WTC11 (cell line): ENCODE measurements at regions not wholly inside any gene's neighbourhood (a gene's known extent, or its start where the extent isn't known, plus 50 kb on each side); places are given as distances from the start of the nearest gene placed in this dataset.

Experiments
- ATAC-seq: fragments of 200-7000 bp; cut with Tn5 transposase; 2 replicates; pipeline ENCODE4 v1.10.0; 2021; ENCODE audit warnings: mild to moderate bottlenecking, moderate library complexity
- CTCF ChIA-PET: fragments of 300-600 bp; sonication (Branson Sonifier 250); formaldehyde crosslinking; loops from one replicate; lab custom pipeline; 2021; ENCODE audit warnings: antibody characterized with exemption; lab: Charles Lee
- POLR2A ChIA-PET: fragments of 350-600 bp; sonication (Branson Sonifier 250); formaldehyde crosslinking; loops from one replicate; lab custom pipeline; 2021; ENCODE audit warnings: antibody characterized with exemption; lab: Charles Lee
- DNase-seq: peaks from one replicate; pipeline ENCODE4 v3.0.0; 2021; ENCODE audit warnings: low spot score
- H3K27ac Mint-ChIP-seq: 2 replicates; pipeline ENCODE4 v1.8.0; 2021; ENCODE audit warnings: mixed read lengths
- H3K27me3 Mint-ChIP-seq: 2 replicates; pipeline ENCODE4 v1.8.0; 2021; ENCODE audit warnings: low read depth, mild to moderate bottlenecking, moderate library complexity, mixed read lengths
- H3K36me3 Mint-ChIP-seq: 2 replicates; pipeline ENCODE4 v1.8.0; 2021; ENCODE audit warnings: mixed read lengths
- H3K4me1 Mint-ChIP-seq: 2 replicates; pipeline ENCODE4 v1.8.0; 2022; ENCODE audit warnings: mixed read lengths
- H3K4me3 Mint-ChIP-seq: 2 replicates; pipeline ENCODE4 v1.8.0; 2021; ENCODE audit warnings: mild to moderate bottlenecking, moderate library complexity, mixed read lengths
- H3K9me3 Mint-ChIP-seq: 2 replicates; pipeline ENCODE4 v1.8.0; 2021; ENCODE audit warnings: mixed read lengths
- ATF1 ChIP-seq: sonication (generic); formaldehyde crosslinking; IDR thresholded peaks from 2 replicates; pipeline ENCODE4 v1.8.1; 2023; ENCODE audit warnings: mild to moderate bottlenecking, moderate library complexity, missing genetic modification reagents
- CBFB ChIP-seq: sonication (generic); formaldehyde crosslinking; IDR thresholded peaks from 2 replicates; pipeline ENCODE4 v1.8.1; 2022; ENCODE audit warnings: mild to moderate bottlenecking, low read depth, missing genetic modification reagents
- E2F1 ChIP-seq: sonication (generic); formaldehyde crosslinking; IDR thresholded peaks from 2 replicates; pipeline ENCODE4 v1.8.0; 2022; ENCODE audit warnings: mild to moderate bottlenecking, missing genetic modification reagents
- FOXJ3 ChIP-seq: sonication (generic); formaldehyde crosslinking; IDR thresholded peaks from 2 replicates; pipeline ENCODE4 v1.9.0; 2021; ENCODE audit warnings: missing genetic modification reagents, mild to moderate bottlenecking, borderline replicate concordance
- FOXP4 ChIP-seq: sonication (generic); formaldehyde crosslinking; IDR thresholded peaks from 2 replicates; pipeline ENCODE4 v1.8.0; 2022; ENCODE audit warnings: mild to moderate bottlenecking, missing genetic modification reagents
- HMGA2 ChIP-seq: fragments of 250-450 bp; sonication (Bioruptor Pico); IDR thresholded peaks from 2 replicates; pipeline ENCODE4 v1.4.0; 2021; ENCODE audit warnings: mild to moderate bottlenecking, moderate library complexity
- JAZF1 ChIP-seq: fragments of 250-450 bp; sonication (Bioruptor Pico); IDR thresholded peaks from 2 replicates; pipeline ENCODE4 v1.9.0; 2021; ENCODE audit warnings: moderate library complexity, mild to moderate bottlenecking, inconsistent platforms
- NR2C2 ChIP-seq: sonication (generic); formaldehyde crosslinking; IDR thresholded peaks from 2 replicates; pipeline ENCODE4 v1.8.0; 2022; ENCODE audit warnings: mild to moderate bottlenecking, missing genetic modification reagents
- NR3C1 ChIP-seq: sonication (generic); formaldehyde crosslinking; conservative IDR thresholded peaks from 2 replicates; pipeline ENCODE4 v1.8.1; 2023; ENCODE audit warnings: low read depth, mild to moderate bottlenecking, missing genetic modification reagents
- PRDM15 ChIP-seq: sonication (generic); formaldehyde crosslinking; IDR thresholded peaks from 2 replicates; pipeline ENCODE4 v1.8.0; 2022; ENCODE audit warnings: missing genetic modification reagents
- ZNF232 ChIP-seq: sonication (generic); formaldehyde crosslinking; IDR thresholded peaks from 2 replicates; pipeline ENCODE4 v1.8.0; 2022; ENCODE audit warnings: mild to moderate bottlenecking, missing genetic modification reagents
- ZNF425 ChIP-seq: fragments of 250-450 bp; sonication (Bioruptor Pico); conservative IDR thresholded peaks from 2 replicates; pipeline ENCODE4 v1.9.0; 2021; ENCODE audit warnings: mild to moderate bottlenecking
- ZNF671 ChIP-seq: fragments of 250-450 bp; sonication (Bioruptor Pico); IDR thresholded peaks from 2 replicates; pipeline ENCODE4 v1.8.0; 2021; ENCODE audit warnings: mild to moderate bottlenecking
- TF ChIP-seq, protein P1 (sequence below): sonication (generic); formaldehyde crosslinking; IDR thresholded peaks from 2 replicates; pipeline ENCODE4 v1.8.1; 2023; ENCODE audit warnings: mild to moderate bottlenecking, missing genetic modification reagents, borderline replicate concordance
- TF ChIP-seq, protein P2 (sequence below): sonication (generic); formaldehyde crosslinking; IDR thresholded peaks from 2 replicates; pipeline ENCODE4 v1.8.0; 2022; ENCODE audit warnings: mild to moderate bottlenecking, missing genetic modification reagents
- TF ChIP-seq, protein P3 (sequence below): sonication (generic); formaldehyde crosslinking; IDR thresholded peaks from 2 replicates; pipeline ENCODE4 v1.8.0; 2023; ENCODE audit warnings: missing genetic modification reagents, mild to moderate bottlenecking, borderline replicate concordance
- TF ChIP-seq, protein P4 (sequence below): fragments of 200-600 bp; IDR thresholded peaks from 2 replicates; pipeline ENCODE4 v1.8.0; 2022; ENCODE audit warnings: antibody characterized with exemption

- no peaks in the 10 kb centered on the region for H3K4me1 Mint-ChIP-seq
- ChIA-PET POLR2A (no interaction called here), CTCF (no interaction called here)
Measured at GRCh38 chr3:163644172-163644571, 1434.1 kb downstream of the SI start.

More at GRCh38 chr3:163644172-163644571, 1434.1 kb downstream of the SI start:
- ATAC-seq (no peak), DNase-seq (no peak)
- H3K4me3 Mint-ChIP-seq, result no peak overlapping the region
- H3K9me3 Mint-ChIP-seq, result peaks cover 22% of the 10 kb centered on the region
- peaks cover 3% of the 10 kb centered on the region; the same call in 1 of the 2 replicates for H3K36me3 Mint-ChIP-seq
- no peak overlapping the region for H3K27ac Mint-ChIP-seq
- no peaks in the 10 kb centered on the region for H3K27me3 Mint-ChIP-seq
- TF ChIP-seq NR3C1 (CRISPR knock-in tag), result no peak
- TF ChIP-seq, protein P1, sequence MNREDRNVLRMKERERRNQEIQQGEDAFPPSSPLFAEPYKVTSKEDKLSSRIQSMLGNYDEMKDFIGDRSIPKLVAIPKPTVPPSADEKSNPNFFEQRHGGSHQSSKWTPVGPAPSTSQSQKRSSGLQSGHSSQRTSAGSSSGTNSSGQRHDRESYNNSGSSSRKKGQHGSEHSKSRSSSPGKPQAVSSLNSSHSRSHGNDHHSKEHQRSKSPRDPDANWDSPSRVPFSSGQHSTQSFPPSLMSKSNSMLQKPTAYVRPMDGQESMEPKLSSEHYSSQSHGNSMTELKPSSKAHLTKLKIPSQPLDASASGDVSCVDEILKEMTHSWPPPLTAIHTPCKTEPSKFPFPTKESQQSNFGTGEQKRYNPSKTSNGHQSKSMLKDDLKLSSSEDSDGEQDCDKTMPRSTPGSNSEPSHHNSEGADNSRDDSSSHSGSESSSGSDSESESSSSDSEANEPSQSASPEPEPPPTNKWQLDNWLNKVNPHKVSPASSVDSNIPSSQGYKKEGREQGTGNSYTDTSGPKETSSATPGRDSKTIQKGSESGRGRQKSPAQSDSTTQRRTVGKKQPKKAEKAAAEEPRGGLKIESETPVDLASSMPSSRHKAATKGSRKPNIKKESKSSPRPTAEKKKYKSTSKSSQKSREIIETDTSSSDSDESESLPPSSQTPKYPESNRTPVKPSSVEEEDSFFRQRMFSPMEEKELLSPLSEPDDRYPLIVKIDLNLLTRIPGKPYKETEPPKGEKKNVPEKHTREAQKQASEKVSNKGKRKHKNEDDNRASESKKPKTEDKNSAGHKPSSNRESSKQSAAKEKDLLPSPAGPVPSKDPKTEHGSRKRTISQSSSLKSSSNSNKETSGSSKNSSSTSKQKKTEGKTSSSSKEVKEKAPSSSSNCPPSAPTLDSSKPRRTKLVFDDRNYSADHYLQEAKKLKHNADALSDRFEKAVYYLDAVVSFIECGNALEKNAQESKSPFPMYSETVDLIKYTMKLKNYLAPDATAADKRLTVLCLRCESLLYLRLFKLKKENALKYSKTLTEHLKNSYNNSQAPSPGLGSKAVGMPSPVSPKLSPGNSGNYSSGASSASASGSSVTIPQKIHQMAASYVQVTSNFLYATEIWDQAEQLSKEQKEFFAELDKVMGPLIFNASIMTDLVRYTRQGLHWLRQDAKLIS (CRISPR knock-in tag), result no peak
- TF ChIP-seq FOXP4 (CRISPR knock-in tag), result no peak
- TF ChIP-seq, protein P2, sequence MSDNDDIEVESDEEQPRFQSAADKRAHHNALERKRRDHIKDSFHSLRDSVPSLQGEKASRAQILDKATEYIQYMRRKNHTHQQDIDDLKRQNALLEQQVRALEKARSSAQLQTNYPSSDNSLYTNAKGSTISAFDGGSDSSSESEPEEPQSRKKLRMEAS, result no peak
- TF ChIP-seq, protein P3, sequence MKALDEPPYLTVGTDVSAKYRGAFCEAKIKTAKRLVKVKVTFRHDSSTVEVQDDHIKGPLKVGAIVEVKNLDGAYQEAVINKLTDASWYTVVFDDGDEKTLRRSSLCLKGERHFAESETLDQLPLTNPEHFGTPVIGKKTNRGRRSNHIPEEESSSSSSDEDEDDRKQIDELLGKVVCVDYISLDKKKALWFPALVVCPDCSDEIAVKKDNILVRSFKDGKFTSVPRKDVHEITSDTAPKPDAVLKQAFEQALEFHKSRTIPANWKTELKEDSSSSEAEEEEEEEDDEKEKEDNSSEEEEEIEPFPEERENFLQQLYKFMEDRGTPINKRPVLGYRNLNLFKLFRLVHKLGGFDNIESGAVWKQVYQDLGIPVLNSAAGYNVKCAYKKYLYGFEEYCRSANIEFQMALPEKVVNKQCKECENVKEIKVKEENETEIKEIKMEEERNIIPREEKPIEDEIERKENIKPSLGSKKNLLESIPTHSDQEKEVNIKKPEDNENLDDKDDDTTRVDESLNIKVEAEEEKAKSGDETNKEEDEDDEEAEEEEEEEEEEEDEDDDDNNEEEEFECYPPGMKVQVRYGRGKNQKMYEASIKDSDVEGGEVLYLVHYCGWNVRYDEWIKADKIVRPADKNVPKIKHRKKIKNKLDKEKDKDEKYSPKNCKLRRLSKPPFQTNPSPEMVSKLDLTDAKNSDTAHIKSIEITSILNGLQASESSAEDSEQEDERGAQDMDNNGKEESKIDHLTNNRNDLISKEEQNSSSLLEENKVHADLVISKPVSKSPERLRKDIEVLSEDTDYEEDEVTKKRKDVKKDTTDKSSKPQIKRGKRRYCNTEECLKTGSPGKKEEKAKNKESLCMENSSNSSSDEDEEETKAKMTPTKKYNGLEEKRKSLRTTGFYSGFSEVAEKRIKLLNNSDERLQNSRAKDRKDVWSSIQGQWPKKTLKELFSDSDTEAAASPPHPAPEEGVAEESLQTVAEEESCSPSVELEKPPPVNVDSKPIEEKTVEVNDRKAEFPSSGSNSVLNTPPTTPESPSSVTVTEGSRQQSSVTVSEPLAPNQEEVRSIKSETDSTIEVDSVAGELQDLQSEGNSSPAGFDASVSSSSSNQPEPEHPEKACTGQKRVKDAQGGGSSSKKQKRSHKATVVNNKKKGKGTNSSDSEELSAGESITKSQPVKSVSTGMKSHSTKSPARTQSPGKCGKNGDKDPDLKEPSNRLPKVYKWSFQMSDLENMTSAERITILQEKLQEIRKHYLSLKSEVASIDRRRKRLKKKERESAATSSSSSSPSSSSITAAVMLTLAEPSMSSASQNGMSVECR (CRISPR knock-in tag), result no peak
- no peak for TF ChIP-seq ZNF425 (CRISPR knock-in tag)
- no peak for TF ChIP-seq ZNF671 (CRISPR knock-in tag)
- no peak for TF ChIP-seq ZNF232 (CRISPR knock-in tag)
- no peak for TF ChIP-seq PRDM15 (CRISPR knock-in tag)
- TF ChIP-seq HMGA2 (CRISPR knock-in tag), result no peak
- no peak for TF ChIP-seq NR2C2 (CRISPR knock-in tag)
- no peak for TF ChIP-seq FOXJ3 (CRISPR knock-in tag)
- no peak for TF ChIP-seq JAZF1
- TF ChIP-seq CBFB (CRISPR knock-in tag), result no peak
- TF ChIP-seq ATF1 (CRISPR knock-in tag), result no peak
- TF ChIP-seq, protein P4, sequence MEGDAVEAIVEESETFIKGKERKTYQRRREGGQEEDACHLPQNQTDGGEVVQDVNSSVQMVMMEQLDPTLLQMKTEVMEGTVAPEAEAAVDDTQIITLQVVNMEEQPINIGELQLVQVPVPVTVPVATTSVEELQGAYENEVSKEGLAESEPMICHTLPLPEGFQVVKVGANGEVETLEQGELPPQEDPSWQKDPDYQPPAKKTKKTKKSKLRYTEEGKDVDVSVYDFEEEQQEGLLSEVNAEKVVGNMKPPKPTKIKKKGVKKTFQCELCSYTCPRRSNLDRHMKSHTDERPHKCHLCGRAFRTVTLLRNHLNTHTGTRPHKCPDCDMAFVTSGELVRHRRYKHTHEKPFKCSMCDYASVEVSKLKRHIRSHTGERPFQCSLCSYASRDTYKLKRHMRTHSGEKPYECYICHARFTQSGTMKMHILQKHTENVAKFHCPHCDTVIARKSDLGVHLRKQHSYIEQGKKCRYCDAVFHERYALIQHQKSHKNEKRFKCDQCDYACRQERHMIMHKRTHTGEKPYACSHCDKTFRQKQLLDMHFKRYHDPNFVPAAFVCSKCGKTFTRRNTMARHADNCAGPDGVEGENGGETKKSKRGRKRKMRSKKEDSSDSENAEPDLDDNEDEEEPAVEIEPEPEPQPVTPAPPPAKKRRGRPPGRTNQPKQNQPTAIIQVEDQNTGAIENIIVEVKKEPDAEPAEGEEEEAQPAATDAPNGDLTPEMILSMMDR, result no peak
- TF ChIP-seq E2F1 (CRISPR knock-in tag), result no peak
- TF ChIP-seq, all 79 proteins: peak for 0
